Forelimb muscle (tissue), 1 donor: ENCODE measurements at regions not wholly inside any gene's neighbourhood (a gene's known extent, or its start where the extent isn't known, plus 50 kb on each side); places are given as distances from the start of the nearest gene placed in this dataset.

Experiments used
- DNase-seq: peaks from one replicate; pipeline ENCODE4 v3.0.0-alpha.2; 2013; ENCODE audit warnings: low read depth

- no peak for DNase-seq
These were observed 487.9 kb upstream of the ID2 start for GRCh38 chr2:8193686-8194615.

GRCh38 chr2:8195784-8196183, 486.1 kb upstream of the ID2 start:
- DNase-seq = no peak

- DNase-seq = no peak
These were observed 485.5 kb upstream of the ID2 start for GRCh38 chr2:8196316-8196715.

- DNase-seq = no peak
These were observed 484.8 kb upstream of the ID2 start for GRCh38 chr2:8197101-8197500.

- no peak for DNase-seq
These were observed 484.0 kb upstream of the ID2 start for GRCh38 chr2:8197825-8198224.

GRCh38 chr2:8198766-8199382, 483.0 kb upstream of the ID2 start:
- DNase-seq = no peak

GRCh38 chr2:8202132-8202531, 479.7 kb upstream of the ID2 start:
- DNase-seq = no peak

- DNase-seq = no peak
These were observed 478.5 kb upstream of the ID2 start for GRCh38 chr2:8203364-8203763.

- no peak for DNase-seq
These were observed 477.1 kb upstream of the ID2 start for GRCh38 chr2:8204711-8205110.

GRCh38 chr2:8209494-8209893, 472.4 kb upstream of the ID2 start:
- DNase-seq = no peak

GRCh38 chr2:8211384-8211783, 470.5 kb upstream of the ID2 start:
- no peak for DNase-seq

- DNase-seq = no peak
These were observed 469.6 kb upstream of the ID2 start for GRCh38 chr2:8212239-8212638.

- no peak for DNase-seq
These were observed 467.7 kb upstream of the ID2 start for GRCh38 chr2:8214036-8214615.

GRCh38 chr2:8215159-8215863, 466.5 kb upstream of the ID2 start:
- no peak for DNase-seq

- DNase-seq = no peak
These were observed 465.9 kb upstream of the ID2 start for GRCh38 chr2:8215982-8216381.

GRCh38 chr2:8216397-8216796, 465.5 kb upstream of the ID2 start:
- DNase-seq = no peak

GRCh38 chr2:8217468-8218030, 464.3 kb upstream of the ID2 start:
- no peak for DNase-seq

GRCh38 chr2:8219096-8219495, 462.8 kb upstream of the ID2 start:
- no peak for DNase-seq

- DNase-seq = no peak
These were observed 462.1 kb upstream of the ID2 start for GRCh38 chr2:8219631-8220355.

GRCh38 chr2:8222979-8223694, 458.7 kb upstream of the ID2 start:
- DNase-seq = no peak
